ENCODE measurements at regions not wholly inside any gene's neighbourhood (a gene's known extent, or its start where the extent isn't known, plus 50 kb on each side); places are given as distances from the start of the nearest gene placed in this dataset.

GRCh38 chr20:40826699-40827098 lies 137.7 kb upstream of the MAFB start:
- no peaks in the 10 kb centered on the region for H3K9me2 ChIP-seq (replicated peaks; ENCODE audit: control insufficient read depth, low read length)
- H4K20me1 ChIP-seq (ENCODE audit: control insufficient read depth, insufficient read depth, low read depth, low read length) = no peaks in the 10 kb centered on the region
- H3K27me3 ChIP-seq (ENCODE audit: control insufficient read depth, low read length) = no peaks in the 10 kb centered on the region
- H3F3A ChIP-seq (ENCODE audit: control insufficient read depth, insufficient read depth) = no peaks in the 10 kb centered on the region
- no peaks in the 10 kb centered on the region for H3K4me1 ChIP-seq (ENCODE audit: control insufficient read depth, low read length)
- TF ChIP-seq CTCF (IDR thresholded peaks at IDR 0.05; ENCODE audit: low read depth, low read length, poor library complexity, severe bottlenecking) (no peak), EZH2phosphoT487 (IDR thresholded peaks at IDR 0.05; ENCODE audit: borderline replicate concordance, low read length) (no peak)
- H3K27ac ChIP-seq (ENCODE audit: low read depth, low read length) = no peak overlapping the region
- no peaks in the 10 kb centered on the region for H3K79me2 ChIP-seq (ENCODE audit: control insufficient read depth, low read length)
- H3K9me3 ChIP-seq (ENCODE audit: control insufficient read depth, insufficient read depth, low read length) = no peaks in the 10 kb centered on the region
- no peaks in the 10 kb centered on the region for H3K36me3 ChIP-seq (ENCODE audit: control insufficient read depth, low read length)
- H3K4me3 ChIP-seq (ENCODE audit: low read length) = no peak overlapping the region
- no peak overlapping the region for H3K4me2 ChIP-seq (ENCODE audit: low read length)

GRCh38 chr20:40835321-40835720 lies 146.3 kb upstream of the MAFB start:
- Histone ChIP-seq H3K27me3 (ENCODE audit: control insufficient read depth, low read length) (no peaks in the 10 kb centered on the region), H3F3A (ENCODE audit: control insufficient read depth, insufficient read depth) (no peaks in the 10 kb centered on the region), H3K4me2 (ENCODE audit: low read length) (no peak overlapping the region), H3K4me1 (ENCODE audit: control insufficient read depth, low read length) (peaks cover 6% of the 10 kb centered on the region), H3K36me3 (ENCODE audit: control insufficient read depth, low read length) (no peaks in the 10 kb centered on the region), H3K4me3 (ENCODE audit: low read length) (no peak overlapping the region), H3K27ac (ENCODE audit: low read depth, low read length) (no peak overlapping the region), H3K79me2 (ENCODE audit: control insufficient read depth, low read length) (no peaks in the 10 kb centered on the region), H3K9me2 (replicated peaks; ENCODE audit: control insufficient read depth, low read length) (no peaks in the 10 kb centered on the region), H3K9me3 (ENCODE audit: control insufficient read depth, insufficient read depth, low read length) (peaks cover 3% of the 10 kb centered on the region; the same call in 1 of the 2 replicates), H4K20me1 (ENCODE audit: control insufficient read depth, insufficient read depth, low read depth, low read length) (no peaks in the 10 kb centered on the region)
- TF ChIP-seq CTCF (IDR thresholded peaks at IDR 0.05; ENCODE audit: low read depth, low read length, poor library complexity, severe bottlenecking) = no peak
- TF ChIP-seq EZH2phosphoT487 (IDR thresholded peaks at IDR 0.05; ENCODE audit: borderline replicate concordance, low read length) = no peak

GRCh38 chr20:40838509-40838908 lies 149.5 kb upstream of the MAFB start:
- H3K27ac ChIP-seq (ENCODE audit: low read depth, low read length) = no peak overlapping the region
- H3K79me2 ChIP-seq (ENCODE audit: control insufficient read depth, low read length) = no peaks in the 10 kb centered on the region
- peaks cover 6% of the 10 kb centered on the region for H3K4me1 ChIP-seq (ENCODE audit: control insufficient read depth, low read length)
- H3K36me3 ChIP-seq (ENCODE audit: control insufficient read depth, low read length) = no peaks in the 10 kb centered on the region
- no peaks in the 10 kb centered on the region for H3F3A ChIP-seq (ENCODE audit: control insufficient read depth, insufficient read depth)
- no peak overlapping the region for H3K4me3 ChIP-seq (ENCODE audit: low read length)
- peaks cover 3% of the 10 kb centered on the region; the same call in 1 of the 2 replicates for H3K9me3 ChIP-seq (ENCODE audit: control insufficient read depth, insufficient read depth, low read length)
- TF ChIP-seq EZH2phosphoT487 (IDR thresholded peaks at IDR 0.05; ENCODE audit: borderline replicate concordance, low read length) (no peak), CTCF (IDR thresholded peaks at IDR 0.05; ENCODE audit: low read depth, low read length, poor library complexity, severe bottlenecking) (no peak)
- no peaks in the 10 kb centered on the region for H3K9me2 ChIP-seq (replicated peaks; ENCODE audit: control insufficient read depth, low read length)
- H3K4me2 ChIP-seq (ENCODE audit: low read length) = no peak overlapping the region
- H3K27me3 ChIP-seq (ENCODE audit: control insufficient read depth, low read length) = no peaks in the 10 kb centered on the region
- H4K20me1 ChIP-seq (ENCODE audit: control insufficient read depth, insufficient read depth, low read depth, low read length) = no peaks in the 10 kb centered on the region

DNA sequence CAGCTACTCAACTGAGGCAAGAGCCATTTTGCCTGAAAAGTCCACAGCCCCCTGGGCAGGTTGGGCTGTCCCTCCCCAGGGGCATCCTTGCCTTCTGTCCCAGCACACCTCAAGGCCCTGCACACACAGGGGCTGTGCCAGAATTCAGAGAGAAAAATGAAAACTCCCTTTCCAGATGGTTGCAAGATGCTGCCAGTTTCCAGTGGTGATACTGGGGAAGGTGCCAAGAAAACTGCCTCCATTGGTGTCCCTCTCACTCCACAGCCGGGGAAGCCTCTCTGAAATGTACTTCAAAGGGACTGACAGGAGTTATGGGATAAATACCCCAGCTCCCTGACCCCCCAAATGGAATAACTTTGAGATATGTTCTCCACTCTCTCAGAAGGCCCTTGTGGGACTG lies 154.2 kb upstream of the MAFB start:
- Histone ChIP-seq H3K4me2 (ENCODE audit: low read length) (no peak overlapping the region), H3K36me3 (ENCODE audit: control insufficient read depth, low read length) (no peaks in the 10 kb centered on the region), H3K4me1 (ENCODE audit: control insufficient read depth, low read length) (no peaks in the 10 kb centered on the region), H3K4me3 (ENCODE audit: low read length) (no peak overlapping the region), H3F3A (ENCODE audit: control insufficient read depth, insufficient read depth) (no peaks in the 10 kb centered on the region), H3K9me3 (ENCODE audit: control insufficient read depth, insufficient read depth, low read length) (no peaks in the 10 kb centered on the region), H3K27ac (ENCODE audit: low read depth, low read length) (no peak overlapping the region), H3K27me3 (ENCODE audit: control insufficient read depth, low read length) (no peaks in the 10 kb centered on the region), H4K20me1 (ENCODE audit: control insufficient read depth, insufficient read depth, low read depth, low read length) (no peaks in the 10 kb centered on the region), H3K79me2 (ENCODE audit: control insufficient read depth, low read length) (no peaks in the 10 kb centered on the region), H3K9me2 (replicated peaks; ENCODE audit: control insufficient read depth, low read length) (no peaks in the 10 kb centered on the region)
- TF ChIP-seq CTCF (IDR thresholded peaks at IDR 0.05; ENCODE audit: low read depth, low read length, poor library complexity, severe bottlenecking) (no peak), EZH2phosphoT487 (IDR thresholded peaks at IDR 0.05; ENCODE audit: borderline replicate concordance, low read length) (no peak)
